ENCODE measurements at regions not wholly inside any gene's neighbourhood (a gene's known extent, or its start where the extent isn't known, plus 50 kb on each side); places are given as distances from the start of the nearest gene placed in this dataset.

- FAIRE-seq: no peak
- no peak overlapping the region for H3K14ac ChIP-seq (ENCODE audit: insufficient read length)
Measured at GRCh38 chr2:167692936-167693335, 554.5 kb downstream of the STK39 start.

More at GRCh38 chr2:167692936-167693335, 554.5 kb downstream of the STK39 start:
- Histone ChIP-seq H4K91ac (replicated peaks; ENCODE audit: insufficient read length, low read length) (no peak overlapping the region), H3K18ac (ENCODE audit: extremely low read depth, low read length) (no peak overlapping the region), H4K20me1 (replicated peaks in 1 of 2; ENCODE audit: control insufficient read depth in 1 of 2, insufficient read depth in 2 of 2, low read length in 2 of 2) (no peaks in the 10 kb centered on the region), H2AFZ (ENCODE audit: low read length) (no peak overlapping the region), H4K5ac (ENCODE audit: insufficient read length, low read depth, low read length) (no peak overlapping the region), H2BK120ac (replicated peaks; ENCODE audit: low read depth, low read length) (no peak overlapping the region), H3K23ac (ENCODE audit: insufficient read length) (no peak overlapping the region), H3K4me3 (ENCODE audit: extremely low read depth in 1 of 4, insufficient read depth in 2 of 4, low read depth in 3 of 4, low read length in 4 of 4) (no peak overlapping the region), H2BK15ac (ENCODE audit: low read length) (no peak overlapping the region), H2AK5ac (ENCODE audit: low read depth, low read length) (no peak overlapping the region), H3K56ac (replicated peaks; ENCODE audit: insufficient read length, low read depth, low read length) (no peak overlapping the region), H3K9ac (replicated peaks in 1 of 4; ENCODE audit: extremely low read depth in 1 of 4, low read depth in 3 of 4, low read length in 3 of 4) (no peak overlapping the region), H2BK20ac (ENCODE audit: low read length) (no peak overlapping the region), H3K36me3 (ENCODE audit: control insufficient read depth in 2 of 4, insufficient read depth in 4 of 4, low read length in 3 of 4) (no peaks in the 10 kb centered on the region), H3K4ac (replicated peaks; ENCODE audit: insufficient read length, low read depth, low read length) (no peak overlapping the region), H3K9me3 (ENCODE audit: insufficient read depth in 2 of 2, low read depth in 1 of 2, low read length in 1 of 2) (no peaks in the 10 kb centered on the region), H3K23me2 (ENCODE audit: low read depth, low read length) (no peaks in the 10 kb centered on the region), H3K79me1 (ENCODE audit: low read depth, low read length) (no peaks in the 10 kb centered on the region), H3K27me3 (replicated peaks in 1 of 4; ENCODE audit: control insufficient read depth in 3 of 4, extremely low read depth in 1 of 4, insufficient read depth in 3 of 4, low read length in 3 of 4) (peaks cover 0 to 1% (median 0%) of the 10 kb centered on the region in 4 experiments; a peak in 1 of 7 replicates), H4K8ac (ENCODE audit: extremely low read depth, insufficient read depth, low read length) (no peak overlapping the region), H3K4me1 (replicated peaks in 1 of 4; ENCODE audit: control insufficient read depth in 3 of 4, insufficient read depth in 4 of 4, low read length in 3 of 4) (peaks cover 0 to 6% (median 4%) of the 10 kb centered on the region in 4 experiments; a peak in 3 of 7 replicates), H2BK5ac (ENCODE audit: low read depth, low read length) (no peak overlapping the region), H2BK12ac (ENCODE audit: low read depth, low read length) (no peak overlapping the region), H3K4me2 (ENCODE audit: insufficient read depth in 1 of 2, low read depth in 2 of 2, low read length in 2 of 2) (no peak overlapping the region), H3K27ac (ENCODE audit: low read depth, low read length) (no peak overlapping the region), H3K79me2 (ENCODE audit: control insufficient read depth in 1 of 2, insufficient read depth in 2 of 2, low read length in 2 of 2) (no peaks in the 10 kb centered on the region)
- ChIA-PET POLR2A (ENCODE audit: partially characterized antibody) (no interaction called here), CTCF (ENCODE audit: partially characterized antibody) (no interaction called here)
- WGBS, 2 experiments (ENCODE audit: extremely low coverage in 1 of 2, insufficient coverage in 1 of 2, insufficient read length in 1 of 2, insufficient replicate concordance in 2 of 2, low coverage in 1 of 2, low lambda C conversion rate in 2 of 2, missing lambda C conversion rate in 1 of 2): 95% methylated on average over 2 of the region's 2 CpGs; no CpG with 5 or more reads in 1 of the 2 experiments
- TF ChIP-seq BACH1 (IDR thresholded peaks at IDR 0.05; ENCODE audit: low read length) (no peak), POLR2A (IDR thresholded peaks at IDR 0.05; ENCODE audit: control extremely low read depth in 1 of 2, low read depth in 2 of 2, low read length in 2 of 2) (no peak), ASH2L (IDR thresholded peaks at IDR 0.05; ENCODE audit: low read length) (no peak), BCL11A (IDR thresholded peaks at IDR 0.05; ENCODE audit: low read depth in 2 of 2, low read length in 2 of 2) (no peak), RNF2 (IDR thresholded peaks at IDR 0.05; ENCODE audit: borderline replicate concordance, low read depth, low read length, missing control alignments, poor library complexity, severe bottlenecking) (no peak), MAFK (IDR thresholded peaks at IDR 0.05; ENCODE audit: low read depth, low read length) (no peak), SUZ12 (IDR thresholded peaks at IDR 0.05; ENCODE audit: low read length) (no peak), KDM1A (IDR thresholded peaks at IDR 0.05; ENCODE audit: borderline replicate concordance, low read length) (no peak), YY1 (IDR thresholded peaks at IDR 0.05; ENCODE audit: low read depth, low read length) (no peak), SRF (IDR thresholded peaks at IDR 0.05; ENCODE audit: low read depth, low read length) (no peak), RFX5 (IDR thresholded peaks at IDR 0.05; ENCODE audit: borderline replicate concordance, low read depth, low read length) (no peak), CTBP2 (IDR thresholded peaks at IDR 0.05; ENCODE audit: borderline replicate concordance, insufficient read depth, insufficient read length, low read length) (no peak), GTF2F1 (IDR thresholded peaks at IDR 0.05; ENCODE audit: borderline replicate concordance, low read depth, low read length) (no peak), GABPA (IDR thresholded peaks at IDR 0.05; ENCODE audit: borderline replicate concordance, insufficient read depth, low read length) (no peak)
- no peak for DNase-seq (ENCODE audit: low read depth in 1 of 2, low spot score in 2 of 2)
